ENCODE measurements at regions not wholly inside any gene's neighbourhood (a gene's known extent, or its start where the extent isn't known, plus 50 kb on each side); places are given as distances from the start of the nearest gene placed in this dataset.

DNA sequence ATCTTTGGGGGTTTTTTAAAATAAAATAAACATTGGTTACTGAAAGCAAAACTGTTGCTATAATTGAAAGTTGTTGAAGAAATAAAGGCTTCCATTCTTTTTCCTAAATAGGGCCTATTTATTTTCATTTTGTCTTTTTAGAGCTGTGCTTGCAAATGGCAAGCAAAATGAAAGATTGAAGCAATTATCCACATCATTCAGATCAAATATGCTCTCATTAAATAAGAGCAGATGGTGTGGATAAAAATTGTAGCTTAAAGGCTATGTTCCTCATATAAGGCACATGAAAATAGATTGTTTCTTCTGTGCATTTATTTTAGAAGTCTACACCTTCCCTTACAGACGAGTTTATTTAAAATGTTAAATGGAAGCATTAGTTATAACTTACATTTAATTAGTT, 1317.7 kb downstream of the MRPL39 start:
- H3K4me1 ChIP-seq, result no peaks in the 10 kb centered on the region
- no peaks in the 10 kb centered on the region for H3K9me3 ChIP-seq
- WGBS (ENCODE audit: insufficient coverage, low coverage, low lambda C conversion rate, missing lambda C conversion rate), result 27% methylated on average over 1 of the region's 1 CpG
- no peak overlapping the region for H3K4me3 ChIP-seq
- TF ChIP-seq, protein P1, sequence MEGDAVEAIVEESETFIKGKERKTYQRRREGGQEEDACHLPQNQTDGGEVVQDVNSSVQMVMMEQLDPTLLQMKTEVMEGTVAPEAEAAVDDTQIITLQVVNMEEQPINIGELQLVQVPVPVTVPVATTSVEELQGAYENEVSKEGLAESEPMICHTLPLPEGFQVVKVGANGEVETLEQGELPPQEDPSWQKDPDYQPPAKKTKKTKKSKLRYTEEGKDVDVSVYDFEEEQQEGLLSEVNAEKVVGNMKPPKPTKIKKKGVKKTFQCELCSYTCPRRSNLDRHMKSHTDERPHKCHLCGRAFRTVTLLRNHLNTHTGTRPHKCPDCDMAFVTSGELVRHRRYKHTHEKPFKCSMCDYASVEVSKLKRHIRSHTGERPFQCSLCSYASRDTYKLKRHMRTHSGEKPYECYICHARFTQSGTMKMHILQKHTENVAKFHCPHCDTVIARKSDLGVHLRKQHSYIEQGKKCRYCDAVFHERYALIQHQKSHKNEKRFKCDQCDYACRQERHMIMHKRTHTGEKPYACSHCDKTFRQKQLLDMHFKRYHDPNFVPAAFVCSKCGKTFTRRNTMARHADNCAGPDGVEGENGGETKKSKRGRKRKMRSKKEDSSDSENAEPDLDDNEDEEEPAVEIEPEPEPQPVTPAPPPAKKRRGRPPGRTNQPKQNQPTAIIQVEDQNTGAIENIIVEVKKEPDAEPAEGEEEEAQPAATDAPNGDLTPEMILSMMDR (IDR thresholded peaks at IDR 0.05), result no peak
- TF ChIP-seq POLR2A (IDR thresholded peaks at IDR 0.05), result no peak
- H3K36me3 ChIP-seq, result no peaks in the 10 kb centered on the region
- ATAC-seq, result no peak
- no peaks in the 10 kb centered on the region for H3K27me3 ChIP-seq
- H3K27ac ChIP-seq, result no peak overlapping the region
- DNase-seq, result no peak
- intact Hi-C loops (cut with DNase I), result no loop called here

DNA sequence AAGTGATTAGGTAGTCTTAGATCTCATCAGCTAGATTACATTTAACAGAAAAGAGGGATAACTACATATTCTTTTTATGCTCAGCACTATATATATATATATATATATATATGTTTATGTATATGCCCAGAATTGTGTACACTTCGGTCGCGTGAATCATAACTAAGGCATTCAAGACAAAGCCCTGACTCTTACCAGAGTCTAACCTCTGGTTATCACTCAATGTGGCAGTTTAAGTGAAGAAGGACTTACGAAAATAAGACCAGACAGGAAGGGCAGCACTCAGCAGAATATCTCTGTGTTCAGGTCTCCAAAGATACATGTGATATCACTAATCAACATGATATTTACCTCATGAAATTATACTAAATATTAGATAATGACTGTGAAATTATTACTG, 1326.7 kb downstream of the MRPL39 start:
- H3K36me3 ChIP-seq, result no peaks in the 10 kb centered on the region
- H3K27ac ChIP-seq, result no peak overlapping the region
- TF ChIP-seq POLR2A (IDR thresholded peaks at IDR 0.05), result no peak
- TF ChIP-seq, protein P1 (IDR thresholded peaks at IDR 0.05), result no peak
- H3K27me3 ChIP-seq, result no peaks in the 10 kb centered on the region
- ATAC-seq (no peak), DNase-seq (no peak)
- H3K4me1 ChIP-seq, result no peaks in the 10 kb centered on the region
- WGBS (ENCODE audit: insufficient coverage, low coverage, low lambda C conversion rate, missing lambda C conversion rate), result 50% methylated on average over 4 of the region's 4 CpGs
- intact Hi-C loops (cut with DNase I), result no loop called here
- H3K4me3 ChIP-seq, result no peak overlapping the region
- H3K9me3 ChIP-seq, result no peaks in the 10 kb centered on the region

DNA sequence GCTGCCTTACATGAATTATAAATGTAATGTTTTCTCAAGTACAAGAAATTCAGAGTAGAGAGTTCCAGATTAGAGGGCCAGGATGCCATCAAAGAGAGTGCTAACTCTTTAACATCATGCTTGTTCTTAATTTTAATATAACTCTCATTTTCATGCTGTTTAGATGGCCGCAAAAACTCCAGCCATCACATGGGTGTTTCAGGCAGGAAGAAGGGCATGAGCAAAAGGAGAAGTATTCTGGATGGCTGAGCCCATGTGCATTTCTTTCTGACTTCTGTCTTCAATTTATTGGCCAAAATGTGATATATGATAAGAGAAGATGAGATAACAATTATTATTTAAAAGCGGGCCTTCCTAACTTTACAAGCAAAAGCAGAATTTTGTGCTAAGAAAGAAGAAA, 1328.6 kb downstream of the MRPL39 start:
- Histone ChIP-seq H3K4me1 (no peaks in the 10 kb centered on the region), H3K27me3 (no peaks in the 10 kb centered on the region), H3K9me3 (no peaks in the 10 kb centered on the region), H3K27ac (no peak overlapping the region), H3K36me3 (no peaks in the 10 kb centered on the region), H3K4me3 (no peak overlapping the region)
- DNase-seq, result no peak
- 62% methylated on average over 2 of the region's 2 CpGs for WGBS (ENCODE audit: insufficient coverage, low coverage, low lambda C conversion rate, missing lambda C conversion rate)
- intact Hi-C loops (cut with DNase I), result no loop called here
- no peak for ATAC-seq
- TF ChIP-seq, protein P1 (IDR thresholded peaks at IDR 0.05), result no peak
- no peak for TF ChIP-seq POLR2A (IDR thresholded peaks at IDR 0.05)

DNA sequence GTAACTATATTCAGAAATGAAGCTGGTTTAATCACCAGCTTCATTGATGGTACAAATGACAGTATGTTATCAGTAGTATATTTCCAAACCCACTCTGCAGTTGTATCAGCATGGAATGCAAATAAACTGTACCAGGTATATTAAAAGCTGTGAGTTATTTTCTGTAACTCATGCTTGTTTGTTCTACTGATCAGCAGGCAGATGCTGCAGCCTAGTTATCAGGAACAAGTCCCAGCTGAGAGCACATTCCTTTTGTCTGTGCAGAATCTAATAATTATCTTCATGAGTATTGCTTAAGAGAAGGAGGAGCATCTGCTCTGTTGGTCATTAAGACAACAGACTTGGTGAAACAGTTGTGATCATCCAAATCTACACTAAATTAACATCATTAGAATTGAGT, 1331.1 kb downstream of the MRPL39 start:
- Histone ChIP-seq H3K27ac (no peak overlapping the region), H3K36me3 (no peaks in the 10 kb centered on the region), H3K9me3 (no peaks in the 10 kb centered on the region), H3K4me1 (no peaks in the 10 kb centered on the region), H3K27me3 (no peaks in the 10 kb centered on the region), H3K4me3 (no peak overlapping the region)
- no peak for TF ChIP-seq POLR2A (IDR thresholded peaks at IDR 0.05)
- TF ChIP-seq, protein P1 (IDR thresholded peaks at IDR 0.05), result no peak
- intact Hi-C loops (cut with DNase I), result no loop called here
- no peak for DNase-seq
- ATAC-seq, result no peak

DNA sequence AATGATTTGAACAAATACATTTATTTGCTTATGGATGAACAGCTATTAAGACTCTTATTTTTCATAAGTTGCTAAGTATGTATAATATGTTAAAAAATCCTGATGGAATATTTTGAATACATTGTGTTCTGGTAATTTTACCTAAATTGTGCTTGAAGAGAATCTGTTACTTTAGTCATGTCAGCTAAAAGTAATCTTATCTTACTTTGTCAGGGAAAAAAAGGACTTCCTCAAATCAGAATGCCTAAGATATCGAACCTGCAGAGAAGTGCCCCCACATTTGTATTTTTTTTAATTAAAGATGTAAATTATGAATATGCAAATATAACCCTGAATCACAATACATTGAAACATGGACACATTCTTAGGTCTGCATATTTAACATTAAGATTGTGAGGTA, 1331.7 kb downstream of the MRPL39 start:
- no peak overlapping the region for H3K27ac ChIP-seq
- H3K36me3 ChIP-seq, result no peaks in the 10 kb centered on the region
- no peak overlapping the region for H3K4me3 ChIP-seq
- no peaks in the 10 kb centered on the region for H3K9me3 ChIP-seq
- H3K27me3 ChIP-seq, result no peaks in the 10 kb centered on the region
- ATAC-seq, result no peak
- H3K4me1 ChIP-seq, result no peaks in the 10 kb centered on the region
- no peak for DNase-seq
- 13% methylated on average over 1 of the region's 1 CpG for WGBS (ENCODE audit: insufficient coverage, low coverage, low lambda C conversion rate, missing lambda C conversion rate)
- intact Hi-C loops (cut with DNase I), result no loop called here
- TF ChIP-seq, protein P1 (IDR thresholded peaks at IDR 0.05), result no peak
- TF ChIP-seq POLR2A (IDR thresholded peaks at IDR 0.05), result no peak
